SK-N-SH treated with all-trans-retinoic acid at 6 μM for 48 hours (cell line): ENCODE measurements at regions not wholly inside any gene's neighbourhood (a gene's known extent, or its start where the extent isn't known, plus 50 kb on each side); places are given as distances from the start of the nearest gene placed in this dataset.
"Not testable (repeated sequence)": the region's sequence is repeated elsewhere in the genome, so short reads cannot be mapped to it uniquely, and the experiment has no call there.

Experiments used
- ATAC-seq: fragments of 200-7000 bp; cut with Tn5 transposase; 3 replicates; pipeline ENCODE4 v1.9.1; 2020; ENCODE audit warnings: mild to moderate bottlenecking, moderate library complexity
- ARNTL ChIP-seq: fragments of 450-650 bp; formaldehyde crosslinking; IDR thresholded peaks from 2 replicates; pipeline ENCODE4 v1.5.0; 2020; ENCODE audit warnings: low read depth, mild to moderate bottlenecking, moderate library complexity, borderline replicate concordance
- BACH2 ChIP-seq: fragments of 250-450 bp; sonication (Bioruptor Pico); IDR thresholded peaks from 2 replicates; pipeline ENCODE4 v1.9.0; 2021; ENCODE audit warnings: mild to moderate bottlenecking, borderline replicate concordance
- CSDC2 ChIP-seq: fragments of 250-450 bp; sonication (Bioruptor Pico); IDR thresholded peaks from 2 replicates; pipeline ENCODE4 v1.5.0; 2020; ENCODE audit warnings: mild to moderate bottlenecking, moderate library complexity
- ESRRG ChIP-seq: fragments of 250-450 bp; sonication (Bioruptor Pico); IDR thresholded peaks from 2 replicates; pipeline ENCODE4 v1.6.1; 2021; ENCODE audit warnings: mild to moderate bottlenecking
- GLIS3 ChIP-seq: fragments of 250-450 bp; sonication (Bioruptor Pico); IDR thresholded peaks from 2 replicates; pipeline ENCODE4 v1.5.0; 2020; ENCODE audit warnings: mild to moderate bottlenecking, moderate library complexity
- ISL1 ChIP-seq: fragments of 250-450 bp; sonication (Bioruptor Pico); IDR thresholded peaks from 2 replicates; pipeline ENCODE4 v2.1.2; 2022; ENCODE audit warnings: mild to moderate bottlenecking, moderate library complexity
- OSR1 ChIP-seq: fragments of 250-450 bp; sonication (Bioruptor Pico); IDR thresholded peaks from 2 replicates; pipeline ENCODE4 v1.8.0; 2022; ENCODE audit warnings: moderate library complexity, mild to moderate bottlenecking, inconsistent platforms
- RARB ChIP-seq: fragments of 250-450 bp; sonication (Bioruptor Pico); IDR thresholded peaks from 2 replicates; pipeline ENCODE4 v1.8.0; 2021; ENCODE audit warnings: mild to moderate bottlenecking, moderate library complexity
- SNAI2 ChIP-seq: fragments of 250-450 bp; sonication (Bioruptor Pico); IDR thresholded peaks from 2 replicates; pipeline ENCODE4 v1.5.0; 2020; ENCODE audit warnings: mild to moderate bottlenecking, moderate library complexity
- TCF4 ChIP-seq: fragments of 250-450 bp; sonication (Bioruptor Pico); IDR thresholded peaks from 2 replicates; pipeline ENCODE4 v1.8.0; 2021; ENCODE audit warnings: mild to moderate bottlenecking, moderate library complexity, borderline replicate concordance
- TOX ChIP-seq: fragments of 250-450 bp; sonication (Bioruptor Pico); IDR thresholded peaks from 2 replicates; pipeline ENCODE4 v1.8.0; 2021; ENCODE audit warnings: mild to moderate bottlenecking, moderate library complexity, borderline replicate concordance
- ZC3H10 ChIP-seq: fragments of 250-450 bp; sonication (Bioruptor Pico); IDR thresholded peaks from 2 replicates; pipeline ENCODE4 v1.5.1; 2021; ENCODE audit warnings: mild to moderate bottlenecking, moderate library complexity
- ZFP3 ChIP-seq: fragments of 250-450 bp; sonication (Bioruptor Pico); IDR thresholded peaks from 2 replicates; pipeline ENCODE4 v1.5.0; 2020; ENCODE audit warnings: mild to moderate bottlenecking, moderate library complexity
- ZFP30 ChIP-seq: fragments of 450-650 bp; formaldehyde crosslinking; IDR thresholded peaks from 2 replicates; pipeline ENCODE4 v1.5.0; 2022; ENCODE audit warnings: mild to moderate bottlenecking, moderate library complexity
- ZNF565 ChIP-seq: fragments of 450-650 bp; formaldehyde crosslinking; conservative IDR thresholded peaks from 2 replicates; pipeline ENCODE4 v1.5.0; 2020; ENCODE audit warnings: low read depth, mild to moderate bottlenecking, moderate library complexity
- ZNF70 ChIP-seq: fragments of 450-650 bp; formaldehyde crosslinking; IDR thresholded peaks from 2 replicates; pipeline ENCODE4 v1.5.0; 2020; ENCODE audit warnings: mild to moderate bottlenecking, moderate library complexity
- ZNF8 ChIP-seq: fragments of 450-650 bp; formaldehyde crosslinking; IDR thresholded peaks from 2 replicates; pipeline ENCODE4 v1.5.0; 2020; ENCODE audit warnings: mild to moderate bottlenecking, moderate library complexity
- TF ChIP-seq, protein P1 (sequence below): fragments of 250-450 bp; sonication (Bioruptor Pico); IDR thresholded peaks from 2 replicates; pipeline ENCODE4 v1.8.0; 2020; ENCODE audit warnings: mild to moderate bottlenecking, moderate library complexity, borderline replicate concordance
- TF ChIP-seq, protein P2 (sequence below): fragments of 250-450 bp; sonication (Bioruptor Pico); IDR thresholded peaks from 2 replicates; pipeline ENCODE4 v1.5.1; 2020; ENCODE audit warnings: low read depth, mild to moderate bottlenecking, moderate library complexity
- TF ChIP-seq, protein P3 (sequence below): fragments of 250-450 bp; sonication (Bioruptor Pico); IDR thresholded peaks from 2 replicates; pipeline ENCODE4 v1.5.1; 2021; ENCODE audit warnings: mild to moderate bottlenecking, moderate library complexity

DNA sequence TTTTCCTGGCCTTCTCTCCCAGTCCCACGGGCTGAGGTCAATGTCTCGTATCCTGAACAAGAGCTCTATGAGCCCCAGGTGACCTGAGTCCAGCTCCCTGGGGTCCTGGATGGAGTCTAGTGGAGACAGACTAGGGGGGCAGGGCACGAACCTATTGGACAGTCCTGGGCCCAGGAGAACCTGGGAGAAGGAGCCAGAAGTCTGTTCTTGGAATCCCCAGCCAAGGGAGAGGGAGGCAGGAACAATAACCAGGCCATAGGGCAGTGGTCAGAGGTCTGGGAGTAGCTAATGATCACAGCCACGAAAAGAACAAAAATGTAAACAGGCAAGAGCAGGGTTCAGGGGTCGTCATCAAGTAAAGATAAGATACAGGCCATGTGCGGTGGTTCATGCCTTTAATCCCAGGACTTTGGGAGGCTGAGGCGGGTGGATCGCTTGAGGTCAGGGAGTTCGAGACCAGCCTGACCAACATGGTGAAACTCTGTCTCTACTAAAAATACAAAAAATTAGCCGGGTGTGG is 60.8 kb downstream of the COPRS start:
- TF ChIP-seq TCF4 (CRISPR knock-in tag): no peak
- TF ChIP-seq RARB: no peak
- no peak for TF ChIP-seq OSR1 (CRISPR knock-in tag)
- TF ChIP-seq ARNTL (CRISPR knock-in tag): no peak
- TF ChIP-seq ZNF565: no peak
- TF ChIP-seq ISL1: no peak
- TF ChIP-seq ESRRG (CRISPR knock-in tag): no peak
- no peak for TF ChIP-seq SNAI2
- no peak for TF ChIP-seq ZFP3
- no peak for TF ChIP-seq ZC3H10 (CRISPR knock-in tag)
- TF ChIP-seq, protein P1, sequence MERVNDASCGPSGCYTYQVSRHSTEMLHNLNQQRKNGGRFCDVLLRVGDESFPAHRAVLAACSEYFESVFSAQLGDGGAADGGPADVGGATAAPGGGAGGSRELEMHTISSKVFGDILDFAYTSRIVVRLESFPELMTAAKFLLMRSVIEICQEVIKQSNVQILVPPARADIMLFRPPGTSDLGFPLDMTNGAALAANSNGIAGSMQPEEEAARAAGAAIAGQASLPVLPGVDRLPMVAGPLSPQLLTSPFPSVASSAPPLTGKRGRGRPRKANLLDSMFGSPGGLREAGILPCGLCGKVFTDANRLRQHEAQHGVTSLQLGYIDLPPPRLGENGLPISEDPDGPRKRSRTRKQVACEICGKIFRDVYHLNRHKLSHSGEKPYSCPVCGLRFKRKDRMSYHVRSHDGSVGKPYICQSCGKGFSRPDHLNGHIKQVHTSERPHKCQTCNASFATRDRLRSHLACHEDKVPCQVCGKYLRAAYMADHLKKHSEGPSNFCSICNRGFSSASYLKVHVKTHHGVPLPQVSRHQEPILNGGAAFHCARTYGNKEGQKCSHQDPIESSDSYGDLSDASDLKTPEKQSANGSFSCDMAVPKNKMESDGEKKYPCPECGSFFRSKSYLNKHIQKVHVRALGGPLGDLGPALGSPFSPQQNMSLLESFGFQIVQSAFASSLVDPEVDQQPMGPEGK (CRISPR knock-in tag): no peak
- TF ChIP-seq, protein P2, sequence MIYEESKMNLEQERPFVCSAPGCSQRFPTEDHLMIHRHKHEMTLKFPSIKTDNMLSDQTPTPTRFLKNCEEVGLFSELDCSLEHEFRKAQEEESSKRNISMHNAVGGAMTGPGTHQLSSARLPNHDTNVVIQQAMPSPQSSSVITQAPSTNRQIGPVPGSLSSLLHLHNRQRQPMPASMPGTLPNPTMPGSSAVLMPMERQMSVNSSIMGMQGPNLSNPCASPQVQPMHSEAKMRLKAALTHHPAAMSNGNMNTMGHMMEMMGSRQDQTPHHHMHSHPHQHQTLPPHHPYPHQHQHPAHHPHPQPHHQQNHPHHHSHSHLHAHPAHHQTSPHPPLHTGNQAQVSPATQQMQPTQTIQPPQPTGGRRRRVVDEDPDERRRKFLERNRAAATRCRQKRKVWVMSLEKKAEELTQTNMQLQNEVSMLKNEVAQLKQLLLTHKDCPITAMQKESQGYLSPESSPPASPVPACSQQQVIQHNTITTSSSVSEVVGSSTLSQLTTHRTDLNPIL (CRISPR knock-in tag): no peak
- TF ChIP-seq BACH2: no peak
- TF ChIP-seq ZFP30 (CRISPR knock-in tag): no peak
- no peak for TF ChIP-seq TOX
- TF ChIP-seq, all 23 proteins: peak for 0
- ATAC-seq: no peak

DNA sequence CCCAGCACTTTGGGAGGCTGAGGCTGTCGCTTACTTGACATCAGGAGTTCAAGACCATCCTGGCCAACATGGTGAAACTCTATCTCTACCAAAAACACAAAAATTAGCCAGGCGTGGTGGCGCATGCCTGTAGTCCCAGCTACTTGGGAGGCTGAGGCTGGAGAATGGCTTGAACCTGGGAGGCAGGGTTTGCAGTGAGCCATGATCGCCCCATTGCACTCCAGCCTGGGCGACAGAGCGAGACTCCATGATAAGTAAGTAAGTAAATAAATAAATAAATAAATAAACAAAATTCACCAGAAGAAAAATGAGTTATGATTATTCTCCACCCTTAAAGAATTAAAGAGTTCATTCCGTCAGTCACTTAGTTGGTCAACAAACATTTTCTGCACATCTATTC is 63.1 kb downstream of the COPRS start:
- not testable (repeated sequence) for ATAC-seq

DNA sequence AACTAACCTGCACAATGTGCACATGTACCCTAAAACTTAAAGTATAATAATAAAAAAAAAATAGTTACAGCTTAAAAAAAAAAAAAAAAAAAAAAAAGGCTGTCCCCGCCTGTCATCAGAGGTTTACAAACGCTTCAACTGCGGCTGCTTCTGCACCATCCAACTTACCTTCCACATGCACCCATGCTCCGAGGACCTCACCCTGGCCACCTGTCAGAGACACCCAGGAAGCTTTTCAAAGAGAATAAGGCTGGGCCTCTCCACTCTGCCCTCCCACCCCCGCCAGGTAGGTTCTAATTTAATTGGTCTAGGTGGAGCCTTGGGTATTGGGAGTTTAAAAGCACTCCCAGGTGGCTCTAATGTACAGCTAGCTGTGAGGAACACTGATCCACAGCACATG is 64.9 kb downstream of the COPRS start:
- no peak for TF ChIP-seq ZNF8 (CRISPR knock-in tag)
- TF ChIP-seq ESRRG (CRISPR knock-in tag): no peak
- no peak for TF ChIP-seq OSR1 (CRISPR knock-in tag)
- no peak for TF ChIP-seq ARNTL (CRISPR knock-in tag)
- no peak for TF ChIP-seq ZFP30 (CRISPR knock-in tag)
- TF ChIP-seq, protein P2 (CRISPR knock-in tag): no peak
- no peak for TF ChIP-seq TCF4 (CRISPR knock-in tag)
- TF ChIP-seq GLIS3 (CRISPR knock-in tag): no peak
- TF ChIP-seq SNAI2: no peak
- TF ChIP-seq, protein P3, sequence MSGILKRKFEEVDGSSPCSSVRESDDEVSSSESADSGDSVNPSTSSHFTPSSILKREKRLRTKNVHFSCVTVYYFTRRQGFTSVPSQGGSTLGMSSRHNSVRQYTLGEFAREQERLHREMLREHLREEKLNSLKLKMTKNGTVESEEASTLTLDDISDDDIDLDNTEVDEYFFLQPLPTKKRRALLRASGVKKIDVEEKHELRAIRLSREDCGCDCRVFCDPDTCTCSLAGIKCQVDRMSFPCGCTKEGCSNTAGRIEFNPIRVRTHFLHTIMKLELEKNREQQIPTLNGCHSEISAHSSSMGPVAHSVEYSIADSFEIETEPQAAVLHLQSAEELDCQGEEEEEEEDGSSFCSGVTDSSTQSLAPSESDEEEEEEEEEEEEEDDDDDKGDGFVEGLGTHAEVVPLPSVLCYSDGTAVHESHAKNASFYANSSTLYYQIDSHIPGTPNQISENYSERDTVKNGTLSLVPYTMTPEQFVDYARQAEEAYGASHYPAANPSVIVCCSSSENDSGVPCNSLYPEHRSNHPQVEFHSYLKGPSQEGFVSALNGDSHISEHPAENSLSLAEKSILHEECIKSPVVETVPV (CRISPR knock-in tag): no peak
- no peak for TF ChIP-seq BACH2
- TF ChIP-seq CSDC2 (CRISPR knock-in tag): no peak
- TF ChIP-seq ZFP3: no peak
- no peak for TF ChIP-seq ZNF565
- no peak for TF ChIP-seq ZC3H10 (CRISPR knock-in tag)
- no peak for TF ChIP-seq TOX
- ATAC-seq: no peak

DNA sequence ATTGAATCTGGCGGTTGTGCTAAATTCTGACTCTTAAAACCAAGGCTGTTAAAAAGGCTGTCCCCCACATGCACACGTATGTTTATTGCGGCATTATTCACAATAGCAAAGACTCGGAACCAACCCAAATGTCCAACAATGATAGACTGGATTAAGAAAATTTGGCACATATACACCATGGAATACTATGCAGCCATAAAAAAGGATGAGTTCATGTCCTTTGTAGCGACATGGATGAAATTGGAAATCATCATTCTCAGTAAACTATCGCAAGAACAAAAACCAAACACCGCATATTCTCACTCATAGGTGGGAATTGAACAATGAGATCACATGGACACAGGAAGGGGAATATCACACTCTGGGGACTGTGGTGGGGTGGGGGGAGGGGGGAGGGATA is 65.4 kb downstream of the COPRS start:
- not testable (repeated sequence) for ATAC-seq

DNA sequence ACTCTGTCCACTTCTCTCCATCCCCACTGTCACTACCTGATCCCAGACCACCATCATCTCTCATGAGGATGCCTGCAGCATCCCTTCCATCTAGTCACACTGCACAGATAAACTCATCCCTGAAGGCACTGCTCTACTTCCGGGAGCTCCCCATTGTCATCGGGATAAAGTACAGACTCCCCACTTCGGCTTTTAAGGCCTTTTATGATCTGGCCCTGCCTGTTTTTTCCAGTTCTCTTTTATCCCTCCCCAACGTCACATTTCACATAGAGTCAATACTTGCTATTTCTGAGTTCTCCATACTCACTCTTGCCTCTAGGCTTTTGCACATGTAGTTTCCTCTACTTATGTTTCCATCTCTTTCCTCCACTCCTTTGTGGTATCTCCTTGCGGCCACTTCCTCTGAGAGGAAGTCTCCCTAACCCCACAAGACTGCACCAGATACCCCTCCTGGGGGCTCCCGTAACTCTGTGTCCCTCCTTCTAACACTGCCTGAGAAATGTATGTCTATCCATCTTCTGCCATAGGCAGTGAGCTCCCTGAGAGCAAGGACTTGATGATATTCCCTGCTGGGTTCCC is 66.9 kb downstream of the COPRS start:
- TF ChIP-seq ZFP3 (no peak), ZNF70 (CRISPR knock-in tag) (peak; percentile 95)
- TF ChIP-seq, all 23 proteins: peak for 1
- ATAC-seq: no peak
